ENCODE measurements at regions not wholly inside any gene's neighbourhood (a gene's known extent, or its start where the extent isn't known, plus 50 kb on each side); places are given as distances from the start of the nearest gene placed in this dataset.

GRCh38 chr2:12612168-12612567 lies 104.6 kb upstream of the TRIB2 start:
- intact Hi-C loops (cut with DNase I): no loop called here
- no peak overlapping the region for H3K27ac ChIP-seq
- no peak for TF ChIP-seq CTCF (IDR thresholded peaks at IDR 0.05)
- no peaks in the 10 kb centered on the region for H3K4me1 ChIP-seq
- H3K36me3 ChIP-seq: no peaks in the 10 kb centered on the region
- no peak for DNase-seq
- no peaks in the 10 kb centered on the region for H3K9me3 ChIP-seq
- no peak overlapping the region for H3K4me3 ChIP-seq
- no peaks in the 10 kb centered on the region for H3K27me3 ChIP-seq
- H3K9ac ChIP-seq (ENCODE audit: low read depth in 2 of 2, low read length in 2 of 2): no peak overlapping the region

- H3K9ac ChIP-seq (ENCODE audit: low read depth in 2 of 2, low read length in 2 of 2): no peak overlapping the region
- H3K27me3 ChIP-seq: no peaks in the 10 kb centered on the region
- no peaks in the 10 kb centered on the region for H3K36me3 ChIP-seq
- H3K4me3 ChIP-seq: no peak overlapping the region
- no peak for DNase-seq
- no peak overlapping the region for H3K27ac ChIP-seq
- intact Hi-C loops (cut with DNase I): no loop called here
- no peak for TF ChIP-seq CTCF (IDR thresholded peaks at IDR 0.05)
- H3K4me1 ChIP-seq: no peaks in the 10 kb centered on the region
- H3K9me3 ChIP-seq: no peaks in the 10 kb centered on the region
Measured at GRCh38 chr2:12612671-12613070, 104.1 kb upstream of the TRIB2 start.

- Histone ChIP-seq H3K27me3 (no peaks in the 10 kb centered on the region), H3K4me1 (no peaks in the 10 kb centered on the region), H3K4me3 (no peak overlapping the region), H3K9ac (ENCODE audit: low read depth in 2 of 2, low read length in 2 of 2) (no peak overlapping the region), H3K36me3 (no peaks in the 10 kb centered on the region), H3K9me3 (no peaks in the 10 kb centered on the region), H3K27ac (no peak overlapping the region)
- intact Hi-C loops (cut with DNase I): no loop called here
- DNase-seq: no peak
- no peak for TF ChIP-seq CTCF (IDR thresholded peaks at IDR 0.05)
Measured at GRCh38 chr2:12613137-12613835, 103.5 kb upstream of the TRIB2 start.

DNA sequence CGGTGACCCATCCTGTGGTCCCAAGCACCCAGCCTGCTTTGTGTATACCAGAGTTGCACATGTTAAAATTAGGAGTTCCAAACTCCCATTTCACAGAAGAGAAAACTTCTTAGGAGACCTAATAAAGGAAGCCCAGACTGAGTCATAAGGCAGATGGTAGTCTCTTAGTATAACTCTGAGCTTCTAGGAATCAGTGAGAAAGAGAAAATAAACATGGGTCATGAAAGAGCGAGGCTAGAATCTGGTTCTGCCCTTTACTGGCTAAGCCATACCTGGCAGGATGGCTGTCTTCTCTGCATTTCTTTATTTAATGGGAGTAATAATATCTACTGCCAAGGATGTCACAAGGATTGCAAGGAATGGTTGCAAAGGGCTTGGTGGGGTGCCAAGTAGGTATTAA lies 101.2 kb upstream of the TRIB2 start:
- TF ChIP-seq CTCF (IDR thresholded peaks at IDR 0.05): no peak
- intact Hi-C loops (cut with DNase I): no loop called here

DNA sequence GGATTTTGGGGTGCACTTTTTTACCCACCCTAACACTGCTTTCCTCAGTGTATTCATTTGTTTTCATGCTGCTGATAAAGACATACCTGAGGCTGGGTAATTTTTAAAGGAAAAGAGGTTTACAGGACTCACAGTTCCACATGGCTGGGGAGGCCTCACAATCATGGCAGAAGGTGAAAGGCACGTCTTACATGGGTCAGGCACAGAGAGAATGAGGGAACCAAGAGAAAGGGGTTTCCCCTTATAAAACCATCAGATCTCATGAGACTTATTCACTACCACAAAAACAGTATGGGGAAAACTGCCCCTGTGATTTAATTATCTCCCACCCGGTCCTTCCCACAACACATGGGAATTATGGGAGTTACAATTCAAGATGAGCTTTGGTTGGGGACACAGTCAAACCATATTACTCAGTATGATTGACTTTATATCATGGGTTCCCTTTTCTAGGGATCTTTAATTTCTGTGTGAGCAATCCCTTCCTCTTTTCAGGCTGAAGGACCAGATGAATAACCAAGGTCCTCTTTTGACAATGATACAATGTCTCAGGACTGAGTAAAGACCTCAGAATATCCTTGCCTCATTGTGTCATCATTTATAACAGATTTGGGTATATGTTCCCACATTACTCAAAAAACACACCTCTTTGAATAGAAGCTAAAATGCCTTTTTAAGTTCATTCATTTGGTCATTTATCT lies 100.1 kb upstream of the TRIB2 start:
- Histone ChIP-seq H3K27me3 (no peaks in the 10 kb centered on the region), H3K4me3 (no peak overlapping the region), H3K9me3 (no peaks in the 10 kb centered on the region), H3K27ac (no peak overlapping the region), H3K36me3 (no peaks in the 10 kb centered on the region), H3K4me1 (no peaks in the 10 kb centered on the region), H3K9ac (ENCODE audit: low read depth in 2 of 2, low read length in 2 of 2) (no peak overlapping the region)
- no peak for TF ChIP-seq CTCF (IDR thresholded peaks at IDR 0.05)
- intact Hi-C loops (cut with DNase I): no loop called here
- DNase-seq: no peak

More for the DNA sequence above, 101.2 kb upstream of the TRIB2 start:
- Histone ChIP-seq H3K4me3 (no peak overlapping the region), H3K27me3 (no peaks in the 10 kb centered on the region), H3K9ac (ENCODE audit: low read depth in 2 of 2, low read length in 2 of 2) (no peak overlapping the region), H3K9me3 (no peaks in the 10 kb centered on the region), H3K36me3 (no peaks in the 10 kb centered on the region), H3K4me1 (no peaks in the 10 kb centered on the region), H3K27ac (no peak overlapping the region)
- no peak for DNase-seq

Data from colonic mucosa (tissue), 4 donors.